ENCODE measurements at regions not wholly inside any gene's neighbourhood (a gene's known extent, or its start where the extent isn't known, plus 50 kb on each side); places are given as distances from the start of the nearest gene placed in this dataset.

DNA sequence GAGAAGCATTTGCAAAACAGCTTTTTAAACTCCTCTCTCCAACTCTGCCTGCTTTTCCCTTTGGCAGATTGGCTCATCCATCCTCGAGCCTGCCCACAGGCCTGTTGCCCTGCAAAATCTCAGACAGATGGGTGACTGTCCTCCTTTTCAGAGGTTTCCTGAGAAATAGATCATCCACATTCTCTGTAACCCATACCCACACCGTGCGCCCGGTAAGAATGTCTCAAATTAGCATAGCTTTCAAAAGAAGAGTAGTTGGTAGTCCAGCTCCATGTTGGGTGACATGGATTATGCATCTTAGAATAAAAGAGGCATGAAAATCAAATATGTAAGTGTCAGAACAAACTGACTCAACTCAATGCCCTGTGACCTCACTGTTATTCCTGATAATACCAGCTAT is 457.9 kb downstream of the TSN start:
- Histone ChIP-seq H3K4me3 (no peak overlapping the region), H3K36me3 (ENCODE audit: control insufficient read depth, insufficient read depth, low read length) (no peaks in the 10 kb centered on the region), H3K27me3 (ENCODE audit: control insufficient read depth in 2 of 2, insufficient read depth in 2 of 2, low read length in 2 of 2) (peaks cover 0 to 11% of the 10 kb centered on the region in 2 experiments; a peak in 2 of 5 replicates), H3K79me2 (ENCODE audit: control insufficient read depth, insufficient read depth, low read length) (no peaks in the 10 kb centered on the region), H3K27ac (ENCODE audit: extremely low read depth, low read depth, low read length) (no peak overlapping the region), H2AFZ (ENCODE audit: low read depth, low read length) (no peak overlapping the region), H3K9me3 (replicated peaks; ENCODE audit: control insufficient read depth, insufficient read depth, low read depth, low read length) (no peaks in the 10 kb centered on the region), H3K4me2 (ENCODE audit: insufficient read depth, low read length) (no peak overlapping the region), H3K4me1 (replicated peaks in 1 of 2; ENCODE audit: control insufficient read depth in 2 of 2, insufficient read depth in 2 of 2, low read length in 2 of 2) (no peaks in the 10 kb centered on the region), H3K9ac (ENCODE audit: insufficient read depth in 1 of 2, low read depth in 2 of 2, low read length in 2 of 2) (no peak overlapping the region), H3K9me1 (ENCODE audit: control insufficient read depth, insufficient read depth, low read length) (no peaks in the 10 kb centered on the region), H4K20me1 (replicated peaks; ENCODE audit: control insufficient read depth, insufficient read depth, low read length) (no peaks in the 10 kb centered on the region)
- no TSS peak for BruUV-seq (replicated peaks)
- FAIRE-seq: no peak
- ATAC-seq: no peak
- TF ChIP-seq SPI1 (IDR thresholded peaks at IDR 0.05; ENCODE audit: borderline replicate concordance, low read depth, low read length) (no peak), ZNF589 (CRISPR knock-in tag; IDR thresholded peaks at IDR 0.05; ENCODE audit: low read depth) (no peak), SREBF2 (CRISPR knock-in tag; IDR thresholded peaks at IDR 0.05) (no peak)
- POLR2A ChIA-PET: interaction anchor here (0.6 kb wide), 1 partner anchor 9 kb away, joined by 3 read pairs; no protein-coding TSS in a partner anchor
- in situ Hi-C loops (cut with MboI): no loop called here
- DNase-seq (ENCODE audit: extremely low read depth in 1 of 4, low spot score in 3 of 4): no peak
- intact Hi-C loops (cut with micrococcal nuclease): no loop called here
- 0% methylated on average over 4 of the region's 4 CpGs for WGBS (ENCODE audit: insufficient coverage, low coverage, missing lambda C conversion rate)
- CTCF ChIA-PET (ENCODE audit: low intra/inter-chr PET ratio): no interaction called here

DNA sequence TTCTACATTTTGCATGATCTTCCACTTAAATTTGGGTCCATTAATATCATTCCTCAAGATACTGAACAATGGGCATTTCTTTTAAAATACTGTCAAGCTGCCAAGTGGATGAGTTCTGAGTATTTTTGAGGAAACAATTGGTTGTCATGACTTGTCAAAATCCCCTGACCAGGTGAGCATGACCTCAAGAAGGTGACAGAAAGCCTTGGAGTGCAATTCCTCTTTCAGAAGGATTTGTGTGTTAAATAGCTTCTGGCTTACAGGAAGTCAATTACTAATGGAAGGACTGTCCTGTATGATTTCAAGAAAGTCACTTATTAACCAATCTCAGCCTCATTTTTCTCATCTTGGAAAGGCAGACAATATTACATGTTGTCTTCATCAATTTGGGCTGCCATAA is 460.6 kb downstream of the TSN start:
- no peak overlapping the region for H3K4me3 ChIP-seq
- ATAC-seq (no peak), FAIRE-seq (no peak)

More for the DNA sequence above, 460.6 kb downstream of the TSN start:
- Histone ChIP-seq H3K4me2 (ENCODE audit: insufficient read depth, low read length) (no peak overlapping the region), H3K27ac (ENCODE audit: extremely low read depth, low read depth, low read length) (no peak overlapping the region), H3K79me2 (ENCODE audit: control insufficient read depth, insufficient read depth, low read length) (no peaks in the 10 kb centered on the region), H2AFZ (ENCODE audit: low read depth, low read length) (no peak overlapping the region), H3K27me3 (ENCODE audit: control insufficient read depth in 2 of 2, insufficient read depth in 2 of 2, low read length in 2 of 2) (peaks cover 0 to 14% of the 10 kb centered on the region in 2 experiments; a peak in 2 of 5 replicates), H3K4me1 (replicated peaks in 1 of 2; ENCODE audit: control insufficient read depth in 2 of 2, insufficient read depth in 2 of 2, low read length in 2 of 2) (no peaks in the 10 kb centered on the region; a peak in 1 of 5 replicates), H3K36me3 (ENCODE audit: control insufficient read depth, insufficient read depth, low read length) (no peaks in the 10 kb centered on the region), H4K20me1 (replicated peaks; ENCODE audit: control insufficient read depth, insufficient read depth, low read length) (no peaks in the 10 kb centered on the region), H3K9me1 (ENCODE audit: control insufficient read depth, insufficient read depth, low read length) (no peaks in the 10 kb centered on the region), H3K9ac (ENCODE audit: insufficient read depth in 1 of 2, low read depth in 2 of 2, low read length in 2 of 2) (no peak overlapping the region), H3K9me3 (replicated peaks; ENCODE audit: control insufficient read depth, insufficient read depth, low read depth, low read length) (no peaks in the 10 kb centered on the region)
- TF ChIP-seq, protein P1, sequence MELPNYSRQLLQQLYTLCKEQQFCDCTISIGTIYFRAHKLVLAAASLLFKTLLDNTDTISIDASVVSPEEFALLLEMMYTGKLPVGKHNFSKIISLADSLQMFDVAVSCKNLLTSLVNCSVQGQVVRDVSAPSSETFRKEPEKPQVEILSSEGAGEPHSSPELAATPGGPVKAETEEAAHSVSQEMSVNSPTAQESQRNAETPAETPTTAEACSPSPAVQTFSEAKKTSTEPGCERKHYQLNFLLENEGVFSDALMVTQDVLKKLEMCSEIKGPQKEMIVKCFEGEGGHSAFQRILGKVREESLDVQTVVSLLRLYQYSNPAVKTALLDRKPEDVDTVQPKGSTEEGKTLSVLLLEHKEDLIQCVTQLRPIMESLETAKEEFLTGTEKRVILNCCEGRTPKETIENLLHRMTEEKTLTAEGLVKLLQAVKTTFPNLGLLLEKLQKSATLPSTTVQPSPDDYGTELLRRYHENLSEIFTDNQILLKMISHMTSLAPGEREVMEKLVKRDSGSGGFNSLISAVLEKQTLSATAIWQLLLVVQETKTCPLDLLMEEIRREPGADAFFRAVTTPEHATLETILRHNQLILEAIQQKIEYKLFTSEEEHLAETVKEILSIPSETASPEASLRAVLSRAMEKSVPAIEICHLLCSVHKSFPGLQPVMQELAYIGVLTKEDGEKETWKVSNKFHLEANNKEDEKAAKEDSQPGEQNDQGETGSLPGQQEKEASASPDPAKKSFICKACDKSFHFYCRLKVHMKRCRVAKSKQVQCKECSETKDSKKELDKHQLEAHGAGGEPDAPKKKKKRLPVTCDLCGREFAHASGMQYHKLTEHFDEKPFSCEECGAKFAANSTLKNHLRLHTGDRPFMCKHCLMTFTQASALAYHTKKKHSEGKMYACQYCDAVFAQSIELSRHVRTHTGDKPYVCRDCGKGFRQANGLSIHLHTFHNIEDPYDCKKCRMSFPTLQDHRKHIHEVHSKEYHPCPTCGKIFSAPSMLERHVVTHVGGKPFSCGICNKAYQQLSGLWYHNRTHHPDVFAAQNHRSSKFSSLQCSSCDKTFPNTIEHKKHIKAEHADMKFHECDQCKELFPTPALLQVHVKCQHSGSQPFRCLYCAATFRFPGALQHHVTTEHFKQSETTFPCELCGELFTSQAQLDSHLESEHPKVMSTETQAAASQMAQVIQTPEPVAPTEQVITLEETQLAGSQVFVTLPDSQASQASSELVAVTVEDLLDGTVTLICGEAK (IDR thresholded peaks at IDR 0.05): no peak
- TF ChIP-seq, protein P1 (CRISPR knock-in tag; IDR thresholded peaks at IDR 0.05): no peak
- no peak for TF ChIP-seq SRSF7 (optimal IDR thresholded peaks at IDR 0.05; ENCODE audit: low read depth, low read length)
- TF ChIP-seq SMAD4 (CRISPR knock-in tag; conservative IDR thresholded peaks at IDR 0.05): no peak
- intact Hi-C loops (cut with micrococcal nuclease) (no loop called here), in situ Hi-C loops (cut with MboI) (no loop called here)
- DNase-seq (ENCODE audit: extremely low read depth in 1 of 4, low spot score in 3 of 4): no peak
- CTCF ChIA-PET (ENCODE audit: low intra/inter-chr PET ratio): no interaction called here
- no TSS peak for BruUV-seq (replicated peaks)
- POLR2A ChIA-PET: no interaction called here
